Neural cell (in vitro differentiated cells): ENCODE measurements at regions not wholly inside any gene's neighbourhood (a gene's known extent, or its start where the extent isn't known, plus 50 kb on each side); places are given as distances from the start of the nearest gene placed in this dataset.

Source experiments
- CTCF ChIP-seq: fragments of 450-650 bp; IDR thresholded peaks from 2 replicates; pipeline ENCODE4 v1.5.1; 2014; ENCODE audit warnings: antibody characterized with exemption, mild to moderate bottlenecking, moderate library complexity; ENCODE audit not compliant: poor library complexity, severe bottlenecking
- EP300 ChIP-seq: fragments of 450-650 bp; conservative IDR thresholded peaks from 2 replicates; pipeline ENCODE4 v1.6.1; 2014; ENCODE audit warnings: antibody characterized with exemption, mild to moderate bottlenecking, moderate library complexity; ENCODE audit not compliant: poor library complexity, severe bottlenecking
- EZH2 ChIP-seq: fragments of 200-600, 300-800 bp; shearing (Covaris generic), sonication (generic); IDR thresholded peaks from 2 replicates; pipeline ENCODE4 v1.6.1; 2014; ENCODE audit warnings: antibody characterized with exemption, low read length, borderline replicate concordance, mild to moderate bottlenecking; ENCODE audit not compliant: insufficient read depth, poor library complexity, severe bottlenecking
- POLR2AphosphoS5 ChIP-seq: IDR thresholded peaks from 2 replicates; pipeline ENCODE4 v1.6.1; 2012
- RAD21 ChIP-seq: fragments of 450-650 bp; conservative IDR thresholded peaks from 2 replicates; pipeline ENCODE4 v1.6.1; 2014; ENCODE audit warnings: antibody characterized with exemption, mild to moderate bottlenecking, moderate library complexity
- REST ChIP-seq: IDR thresholded peaks from 2 replicates; pipeline ENCODE4 v1.6.1; 2012; ENCODE audit warnings: borderline replicate concordance
- SMC3 ChIP-seq: fragments of 450-650 bp; conservative IDR thresholded peaks from 2 replicates; pipeline ENCODE4 v1.6.1; 2014; ENCODE audit warnings: antibody characterized with exemption, mild to moderate bottlenecking, moderate library complexity; ENCODE audit not compliant: poor library complexity
- TAF1 ChIP-seq: IDR thresholded peaks from 2 replicates; pipeline ENCODE4 v1.6.1; 2012; ENCODE audit warnings: low read depth

GRCh38 chrX:23589496-23589895, 77.8 kb upstream of the PRDX4 start:
- no peak for TF ChIP-seq CTCF
- TF ChIP-seq SMC3, result no peak
- TF ChIP-seq POLR2AphosphoS5, result no peak
- no peak for TF ChIP-seq EP300
- no peak for TF ChIP-seq TAF1
- TF ChIP-seq REST, result no peak
- no peak for TF ChIP-seq RAD21
- no peak for TF ChIP-seq EZH2
